WTC11 (cell line): ENCODE measurements at regions not wholly inside any gene's neighbourhood (a gene's known extent, or its start where the extent isn't known, plus 50 kb on each side); places are given as distances from the start of the nearest gene placed in this dataset.

Experiments
- ATAC-seq: fragments of 200-7000 bp; cut with Tn5 transposase; 2 replicates; pipeline ENCODE4 v1.10.0; 2021; ENCODE audit warnings: mild to moderate bottlenecking, moderate library complexity
- CTCF ChIA-PET: fragments of 300-600 bp; sonication (Branson Sonifier 250); formaldehyde crosslinking; loops from one replicate; lab custom pipeline; 2021; ENCODE audit warnings: antibody characterized with exemption; lab: Charles Lee
- POLR2A ChIA-PET: fragments of 350-600 bp; sonication (Branson Sonifier 250); formaldehyde crosslinking; loops from one replicate; lab custom pipeline; 2021; ENCODE audit warnings: antibody characterized with exemption; lab: Charles Lee
- DNase-seq: peaks from one replicate; pipeline ENCODE4 v3.0.0; 2021; ENCODE audit warnings: low spot score
- H3K27ac Mint-ChIP-seq: 2 replicates; pipeline ENCODE4 v1.8.0; 2021; ENCODE audit warnings: mixed read lengths
- H3K27me3 Mint-ChIP-seq: 2 replicates; pipeline ENCODE4 v1.8.0; 2021; ENCODE audit warnings: low read depth, mild to moderate bottlenecking, moderate library complexity, mixed read lengths
- H3K36me3 Mint-ChIP-seq: 2 replicates; pipeline ENCODE4 v1.8.0; 2021; ENCODE audit warnings: mixed read lengths
- H3K4me1 Mint-ChIP-seq: 2 replicates; pipeline ENCODE4 v1.8.0; 2022; ENCODE audit warnings: mixed read lengths
- H3K4me3 Mint-ChIP-seq: 2 replicates; pipeline ENCODE4 v1.8.0; 2021; ENCODE audit warnings: mild to moderate bottlenecking, moderate library complexity, mixed read lengths
- H3K9me3 Mint-ChIP-seq: 2 replicates; pipeline ENCODE4 v1.8.0; 2021; ENCODE audit warnings: mixed read lengths
- ATF1 ChIP-seq: sonication (generic); formaldehyde crosslinking; IDR thresholded peaks from 2 replicates; pipeline ENCODE4 v1.8.1; 2023; ENCODE audit warnings: mild to moderate bottlenecking, moderate library complexity, missing genetic modification reagents
- FOXK1 ChIP-seq: sonication (generic); formaldehyde crosslinking; IDR thresholded peaks from 2 replicates; pipeline ENCODE4 v1.8.0; 2022; ENCODE audit warnings: mild to moderate bottlenecking, moderate library complexity, missing genetic modification reagents
- FOXP1 ChIP-seq: sonication (generic); formaldehyde crosslinking; IDR thresholded peaks from 2 replicates; pipeline ENCODE4 v1.8.0; 2022; ENCODE audit warnings: missing genetic modification reagents, mild to moderate bottlenecking, moderate library complexity, borderline replicate concordance
- NFYB ChIP-seq: sonication (generic); formaldehyde crosslinking; conservative IDR thresholded peaks from 2 replicates; pipeline ENCODE4 v1.8.0; 2022; ENCODE audit warnings: low read depth, missing genetic modification reagents
- NR2C2 ChIP-seq: sonication (generic); formaldehyde crosslinking; IDR thresholded peaks from 2 replicates; pipeline ENCODE4 v1.8.0; 2022; ENCODE audit warnings: mild to moderate bottlenecking, missing genetic modification reagents
- OVOL2 ChIP-seq: fragments of 250-450 bp; sonication (Bioruptor Pico); IDR thresholded peaks from 2 replicates; pipeline ENCODE4 v1.9.0; 2021; ENCODE audit warnings: mild to moderate bottlenecking, borderline replicate concordance
- RORB ChIP-seq: fragments of 250-450 bp; sonication (Bioruptor Pico); IDR thresholded peaks from 2 replicates; pipeline ENCODE4 v1.9.0; 2021; ENCODE audit warnings: mild to moderate bottlenecking
- TCF7 ChIP-seq: sonication (generic); formaldehyde crosslinking; IDR thresholded peaks from 2 replicates; pipeline ENCODE4 v1.8.0; 2022; ENCODE audit warnings: mild to moderate bottlenecking, low read depth, missing genetic modification reagents, moderate library complexity
- TEAD1 ChIP-seq: sonication (generic); formaldehyde crosslinking; IDR thresholded peaks from 2 replicates; pipeline ENCODE4 v1.8.0; 2022; ENCODE audit warnings: mild to moderate bottlenecking, missing genetic modification reagents
- ZBTB21 ChIP-seq: sonication (generic); formaldehyde crosslinking; IDR thresholded peaks from 2 replicates; pipeline ENCODE4 v1.8.1; 2023; ENCODE audit warnings: mild to moderate bottlenecking, missing genetic modification reagents, borderline replicate concordance
- TF ChIP-seq, protein P1 (sequence below): sonication (generic); formaldehyde crosslinking; conservative IDR thresholded peaks from 2 replicates; pipeline ENCODE4 v1.8.1; 2022; ENCODE audit warnings: mild to moderate bottlenecking, missing genetic modification reagents
- TF ChIP-seq, protein P2 (sequence below): sonication (generic); formaldehyde crosslinking; IDR thresholded peaks from 2 replicates; pipeline ENCODE4 v1.8.1; 2023; ENCODE audit warnings: mild to moderate bottlenecking, missing genetic modification reagents, moderate library complexity
- TF ChIP-seq, protein P3 (sequence below): fragments of 250-450 bp; sonication (Bioruptor Pico); IDR thresholded peaks from 2 replicates; pipeline ENCODE4 v1.9.0; 2021; ENCODE audit warnings: mild to moderate bottlenecking
- TF ChIP-seq, protein P4 (sequence below): fragments of 250-450 bp; sonication (Bioruptor Pico); IDR thresholded peaks from 2 replicates; pipeline ENCODE4 v1.9.0; 2021; ENCODE audit warnings: mild to moderate bottlenecking, borderline replicate concordance
- TF ChIP-seq, protein P5 (sequence below): fragments of 250-450 bp; sonication (Bioruptor Pico); conservative IDR thresholded peaks from 2 replicates; pipeline ENCODE4 v1.9.0; 2021; ENCODE audit warnings: mild to moderate bottlenecking
- TF ChIP-seq, protein P6 (sequence below): sonication (generic); formaldehyde crosslinking; IDR thresholded peaks from 2 replicates; pipeline ENCODE4 v1.8.1; 2022; ENCODE audit warnings: low read depth, mild to moderate bottlenecking, moderate library complexity, missing genetic modification reagents, borderline replicate concordance
- TF ChIP-seq, protein P7 (sequence below): sonication (generic); formaldehyde crosslinking; IDR thresholded peaks from 2 replicates; pipeline ENCODE4 v1.8.1; 2023; ENCODE audit warnings: mild to moderate bottlenecking, missing genetic modification reagents, borderline replicate concordance

DNA sequence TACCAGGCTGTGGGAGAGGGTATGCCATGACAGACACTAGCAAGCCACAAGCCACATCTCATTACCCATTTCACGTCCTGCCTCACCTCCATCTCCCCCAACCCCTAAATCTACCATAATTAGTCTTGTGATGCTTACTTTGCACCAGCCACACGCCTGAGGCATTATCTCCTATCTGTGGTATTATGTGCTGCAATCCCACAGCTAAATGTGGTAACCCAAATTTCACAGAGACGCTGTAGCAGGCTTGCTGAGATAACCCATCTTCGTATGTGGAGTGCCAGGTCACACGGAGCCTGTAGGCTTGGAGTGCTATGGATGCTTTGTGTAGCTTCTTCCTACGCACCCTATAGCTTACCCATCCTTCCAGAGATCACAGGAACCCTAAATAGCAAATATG lies 256.7 kb upstream of the KCNH8 start:
- TF ChIP-seq ZBTB21 (CRISPR knock-in tag) (no peak), ATF1 (CRISPR knock-in tag) (no peak), NR2C2 (CRISPR knock-in tag) (no peak), OVOL2 (CRISPR knock-in tag) (no peak), RORB (CRISPR knock-in tag) (no peak), TEAD1 (no peak), FOXK1 (no peak), FOXP1 (no peak), NFYB (no peak), TCF7 (CRISPR knock-in tag) (no peak)
- TF ChIP-seq, protein P1, sequence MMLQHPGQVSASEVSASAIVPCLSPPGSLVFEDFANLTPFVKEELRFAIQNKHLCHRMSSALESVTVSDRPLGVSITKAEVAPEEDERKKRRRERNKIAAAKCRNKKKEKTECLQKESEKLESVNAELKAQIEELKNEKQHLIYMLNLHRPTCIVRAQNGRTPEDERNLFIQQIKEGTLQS, result no peak
- TF ChIP-seq, protein P2, sequence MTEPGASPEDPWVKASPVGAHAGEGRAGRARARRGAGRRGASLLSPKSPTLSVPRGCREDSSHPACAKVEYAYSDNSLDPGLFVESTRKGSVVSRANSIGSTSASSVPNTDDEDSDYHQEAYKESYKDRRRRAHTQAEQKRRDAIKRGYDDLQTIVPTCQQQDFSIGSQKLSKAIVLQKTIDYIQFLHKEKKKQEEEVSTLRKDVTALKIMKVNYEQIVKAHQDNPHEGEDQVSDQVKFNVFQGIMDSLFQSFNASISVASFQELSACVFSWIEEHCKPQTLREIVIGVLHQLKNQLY (CRISPR knock-in tag), result no peak
- TF ChIP-seq, protein P3, sequence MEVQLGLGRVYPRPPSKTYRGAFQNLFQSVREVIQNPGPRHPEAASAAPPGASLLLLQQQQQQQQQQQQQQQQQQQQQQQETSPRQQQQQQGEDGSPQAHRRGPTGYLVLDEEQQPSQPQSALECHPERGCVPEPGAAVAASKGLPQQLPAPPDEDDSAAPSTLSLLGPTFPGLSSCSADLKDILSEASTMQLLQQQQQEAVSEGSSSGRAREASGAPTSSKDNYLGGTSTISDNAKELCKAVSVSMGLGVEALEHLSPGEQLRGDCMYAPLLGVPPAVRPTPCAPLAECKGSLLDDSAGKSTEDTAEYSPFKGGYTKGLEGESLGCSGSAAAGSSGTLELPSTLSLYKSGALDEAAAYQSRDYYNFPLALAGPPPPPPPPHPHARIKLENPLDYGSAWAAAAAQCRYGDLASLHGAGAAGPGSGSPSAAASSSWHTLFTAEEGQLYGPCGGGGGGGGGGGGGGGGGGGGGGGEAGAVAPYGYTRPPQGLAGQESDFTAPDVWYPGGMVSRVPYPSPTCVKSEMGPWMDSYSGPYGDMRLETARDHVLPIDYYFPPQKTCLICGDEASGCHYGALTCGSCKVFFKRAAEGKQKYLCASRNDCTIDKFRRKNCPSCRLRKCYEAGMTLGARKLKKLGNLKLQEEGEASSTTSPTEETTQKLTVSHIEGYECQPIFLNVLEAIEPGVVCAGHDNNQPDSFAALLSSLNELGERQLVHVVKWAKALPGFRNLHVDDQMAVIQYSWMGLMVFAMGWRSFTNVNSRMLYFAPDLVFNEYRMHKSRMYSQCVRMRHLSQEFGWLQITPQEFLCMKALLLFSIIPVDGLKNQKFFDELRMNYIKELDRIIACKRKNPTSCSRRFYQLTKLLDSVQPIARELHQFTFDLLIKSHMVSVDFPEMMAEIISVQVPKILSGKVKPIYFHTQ, result no peak
- TF ChIP-seq, protein P4, sequence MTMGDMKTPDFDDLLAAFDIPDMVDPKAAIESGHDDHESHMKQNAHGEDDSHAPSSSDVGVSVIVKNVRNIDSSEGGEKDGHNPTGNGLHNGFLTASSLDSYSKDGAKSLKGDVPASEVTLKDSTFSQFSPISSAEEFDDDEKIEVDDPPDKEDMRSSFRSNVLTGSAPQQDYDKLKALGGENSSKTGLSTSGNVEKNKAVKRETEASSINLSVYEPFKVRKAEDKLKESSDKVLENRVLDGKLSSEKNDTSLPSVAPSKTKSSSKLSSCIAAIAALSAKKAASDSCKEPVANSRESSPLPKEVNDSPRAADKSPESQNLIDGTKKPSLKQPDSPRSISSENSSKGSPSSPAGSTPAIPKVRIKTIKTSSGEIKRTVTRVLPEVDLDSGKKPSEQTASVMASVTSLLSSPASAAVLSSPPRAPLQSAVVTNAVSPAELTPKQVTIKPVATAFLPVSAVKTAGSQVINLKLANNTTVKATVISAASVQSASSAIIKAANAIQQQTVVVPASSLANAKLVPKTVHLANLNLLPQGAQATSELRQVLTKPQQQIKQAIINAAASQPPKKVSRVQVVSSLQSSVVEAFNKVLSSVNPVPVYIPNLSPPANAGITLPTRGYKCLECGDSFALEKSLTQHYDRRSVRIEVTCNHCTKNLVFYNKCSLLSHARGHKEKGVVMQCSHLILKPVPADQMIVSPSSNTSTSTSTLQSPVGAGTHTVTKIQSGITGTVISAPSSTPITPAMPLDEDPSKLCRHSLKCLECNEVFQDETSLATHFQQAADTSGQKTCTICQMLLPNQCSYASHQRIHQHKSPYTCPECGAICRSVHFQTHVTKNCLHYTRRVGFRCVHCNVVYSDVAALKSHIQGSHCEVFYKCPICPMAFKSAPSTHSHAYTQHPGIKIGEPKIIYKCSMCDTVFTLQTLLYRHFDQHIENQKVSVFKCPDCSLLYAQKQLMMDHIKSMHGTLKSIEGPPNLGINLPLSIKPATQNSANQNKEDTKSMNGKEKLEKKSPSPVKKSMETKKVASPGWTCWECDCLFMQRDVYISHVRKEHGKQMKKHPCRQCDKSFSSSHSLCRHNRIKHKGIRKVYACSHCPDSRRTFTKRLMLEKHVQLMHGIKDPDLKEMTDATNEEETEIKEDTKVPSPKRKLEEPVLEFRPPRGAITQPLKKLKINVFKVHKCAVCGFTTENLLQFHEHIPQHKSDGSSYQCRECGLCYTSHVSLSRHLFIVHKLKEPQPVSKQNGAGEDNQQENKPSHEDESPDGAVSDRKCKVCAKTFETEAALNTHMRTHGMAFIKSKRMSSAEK (CRISPR knock-in tag), result no peak
- TF ChIP-seq, protein P5, sequence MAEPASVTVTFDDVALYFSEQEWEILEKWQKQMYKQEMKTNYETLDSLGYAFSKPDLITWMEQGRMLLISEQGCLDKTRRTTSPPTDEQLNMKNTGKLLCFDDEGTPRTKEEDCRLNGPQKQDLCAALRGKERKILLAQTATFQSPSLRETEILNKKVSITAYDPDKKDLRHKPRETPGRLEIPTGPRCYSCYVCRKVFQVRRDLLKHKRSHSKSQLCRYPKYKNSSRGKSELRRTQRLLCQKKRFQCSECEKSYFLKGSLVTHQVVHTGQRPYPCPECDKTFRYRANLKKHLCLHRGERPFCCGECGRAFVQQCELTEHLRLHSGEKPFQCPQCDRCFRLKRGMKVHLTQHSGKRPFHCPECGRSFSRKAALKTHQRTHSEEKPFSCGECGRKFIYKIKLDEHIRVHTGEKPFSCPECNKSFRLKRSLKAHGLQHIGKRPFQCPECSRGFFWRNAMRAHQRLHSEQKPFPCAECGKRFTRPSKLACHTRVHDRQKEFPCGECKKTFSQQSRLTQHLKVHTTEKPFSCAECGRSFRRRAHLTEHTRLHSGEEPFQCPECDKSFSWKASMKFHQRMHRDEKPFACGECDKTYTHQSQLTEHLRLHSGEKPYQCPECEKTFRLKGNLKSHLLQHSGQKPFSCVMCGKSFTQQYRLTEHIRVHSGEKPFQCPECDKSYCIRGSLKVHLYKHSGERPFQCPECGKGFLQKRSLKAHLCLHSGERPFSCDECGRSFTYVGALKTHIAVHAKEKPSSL (CRISPR knock-in tag), result no peak
- TF ChIP-seq, protein P6, sequence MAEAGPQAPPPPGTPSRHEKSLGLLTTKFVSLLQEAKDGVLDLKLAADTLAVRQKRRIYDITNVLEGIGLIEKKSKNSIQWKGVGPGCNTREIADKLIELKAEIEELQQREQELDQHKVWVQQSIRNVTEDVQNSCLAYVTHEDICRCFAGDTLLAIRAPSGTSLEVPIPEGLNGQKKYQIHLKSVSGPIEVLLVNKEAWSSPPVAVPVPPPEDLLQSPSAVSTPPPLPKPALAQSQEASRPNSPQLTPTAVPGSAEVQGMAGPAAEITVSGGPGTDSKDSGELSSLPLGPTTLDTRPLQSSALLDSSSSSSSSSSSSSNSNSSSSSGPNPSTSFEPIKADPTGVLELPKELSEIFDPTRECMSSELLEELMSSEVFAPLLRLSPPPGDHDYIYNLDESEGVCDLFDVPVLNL, result no peak
- TF ChIP-seq, protein P7, sequence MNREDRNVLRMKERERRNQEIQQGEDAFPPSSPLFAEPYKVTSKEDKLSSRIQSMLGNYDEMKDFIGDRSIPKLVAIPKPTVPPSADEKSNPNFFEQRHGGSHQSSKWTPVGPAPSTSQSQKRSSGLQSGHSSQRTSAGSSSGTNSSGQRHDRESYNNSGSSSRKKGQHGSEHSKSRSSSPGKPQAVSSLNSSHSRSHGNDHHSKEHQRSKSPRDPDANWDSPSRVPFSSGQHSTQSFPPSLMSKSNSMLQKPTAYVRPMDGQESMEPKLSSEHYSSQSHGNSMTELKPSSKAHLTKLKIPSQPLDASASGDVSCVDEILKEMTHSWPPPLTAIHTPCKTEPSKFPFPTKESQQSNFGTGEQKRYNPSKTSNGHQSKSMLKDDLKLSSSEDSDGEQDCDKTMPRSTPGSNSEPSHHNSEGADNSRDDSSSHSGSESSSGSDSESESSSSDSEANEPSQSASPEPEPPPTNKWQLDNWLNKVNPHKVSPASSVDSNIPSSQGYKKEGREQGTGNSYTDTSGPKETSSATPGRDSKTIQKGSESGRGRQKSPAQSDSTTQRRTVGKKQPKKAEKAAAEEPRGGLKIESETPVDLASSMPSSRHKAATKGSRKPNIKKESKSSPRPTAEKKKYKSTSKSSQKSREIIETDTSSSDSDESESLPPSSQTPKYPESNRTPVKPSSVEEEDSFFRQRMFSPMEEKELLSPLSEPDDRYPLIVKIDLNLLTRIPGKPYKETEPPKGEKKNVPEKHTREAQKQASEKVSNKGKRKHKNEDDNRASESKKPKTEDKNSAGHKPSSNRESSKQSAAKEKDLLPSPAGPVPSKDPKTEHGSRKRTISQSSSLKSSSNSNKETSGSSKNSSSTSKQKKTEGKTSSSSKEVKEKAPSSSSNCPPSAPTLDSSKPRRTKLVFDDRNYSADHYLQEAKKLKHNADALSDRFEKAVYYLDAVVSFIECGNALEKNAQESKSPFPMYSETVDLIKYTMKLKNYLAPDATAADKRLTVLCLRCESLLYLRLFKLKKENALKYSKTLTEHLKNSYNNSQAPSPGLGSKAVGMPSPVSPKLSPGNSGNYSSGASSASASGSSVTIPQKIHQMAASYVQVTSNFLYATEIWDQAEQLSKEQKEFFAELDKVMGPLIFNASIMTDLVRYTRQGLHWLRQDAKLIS, result no peak
- Mint-ChIP-seq H3K36me3 (no peaks in the 10 kb centered on the region), H3K4me1 (peaks cover 9% of the 10 kb centered on the region), H3K9me3 (no peaks in the 10 kb centered on the region), H3K4me3 (no peak overlapping the region), H3K27ac (no peak overlapping the region), H3K27me3 (no peaks in the 10 kb centered on the region)
- ChIA-PET CTCF (interaction anchor here (0.9 kb wide), 1 partner anchor 97 kb away, joined by 3 read pairs; no protein-coding TSS in a partner anchor), POLR2A (no interaction called here)
- ATAC-seq, result no peak
- no peak for DNase-seq
